Neural cell (in vitro differentiated cells): ENCODE measurements at regions not wholly inside any gene's neighbourhood (a gene's known extent, or its start where the extent isn't known, plus 50 kb on each side); places are given as distances from the start of the nearest gene placed in this dataset.

Source experiments
- EZH2 ChIP-seq: fragments of 200-600, 300-800 bp; shearing (Covaris generic), sonication (generic); IDR thresholded peaks from 2 replicates; pipeline ENCODE4 v1.6.1; 2014; ENCODE audit warnings: antibody characterized with exemption, low read length, borderline replicate concordance, mild to moderate bottlenecking; ENCODE audit not compliant: insufficient read depth, poor library complexity, severe bottlenecking
- TF ChIP-seq, protein P1 (sequence below): fragments of 450-650 bp; IDR thresholded peaks from 2 replicates; pipeline ENCODE4 v1.5.1; 2014; ENCODE audit warnings: antibody characterized with exemption, mild to moderate bottlenecking, moderate library complexity; ENCODE audit not compliant: poor library complexity, severe bottlenecking

GRCh38 chr6:66865771-66866170 is 1158.7 kb upstream of the EYS start:
- TF ChIP-seq, protein P1, sequence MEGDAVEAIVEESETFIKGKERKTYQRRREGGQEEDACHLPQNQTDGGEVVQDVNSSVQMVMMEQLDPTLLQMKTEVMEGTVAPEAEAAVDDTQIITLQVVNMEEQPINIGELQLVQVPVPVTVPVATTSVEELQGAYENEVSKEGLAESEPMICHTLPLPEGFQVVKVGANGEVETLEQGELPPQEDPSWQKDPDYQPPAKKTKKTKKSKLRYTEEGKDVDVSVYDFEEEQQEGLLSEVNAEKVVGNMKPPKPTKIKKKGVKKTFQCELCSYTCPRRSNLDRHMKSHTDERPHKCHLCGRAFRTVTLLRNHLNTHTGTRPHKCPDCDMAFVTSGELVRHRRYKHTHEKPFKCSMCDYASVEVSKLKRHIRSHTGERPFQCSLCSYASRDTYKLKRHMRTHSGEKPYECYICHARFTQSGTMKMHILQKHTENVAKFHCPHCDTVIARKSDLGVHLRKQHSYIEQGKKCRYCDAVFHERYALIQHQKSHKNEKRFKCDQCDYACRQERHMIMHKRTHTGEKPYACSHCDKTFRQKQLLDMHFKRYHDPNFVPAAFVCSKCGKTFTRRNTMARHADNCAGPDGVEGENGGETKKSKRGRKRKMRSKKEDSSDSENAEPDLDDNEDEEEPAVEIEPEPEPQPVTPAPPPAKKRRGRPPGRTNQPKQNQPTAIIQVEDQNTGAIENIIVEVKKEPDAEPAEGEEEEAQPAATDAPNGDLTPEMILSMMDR = no peak
- no peak for TF ChIP-seq EZH2
